ENCODE measurements at regions not wholly inside any gene's neighbourhood (a gene's known extent, or its start where the extent isn't known, plus 50 kb on each side); places are given as distances from the start of the nearest gene placed in this dataset.

DNA sequence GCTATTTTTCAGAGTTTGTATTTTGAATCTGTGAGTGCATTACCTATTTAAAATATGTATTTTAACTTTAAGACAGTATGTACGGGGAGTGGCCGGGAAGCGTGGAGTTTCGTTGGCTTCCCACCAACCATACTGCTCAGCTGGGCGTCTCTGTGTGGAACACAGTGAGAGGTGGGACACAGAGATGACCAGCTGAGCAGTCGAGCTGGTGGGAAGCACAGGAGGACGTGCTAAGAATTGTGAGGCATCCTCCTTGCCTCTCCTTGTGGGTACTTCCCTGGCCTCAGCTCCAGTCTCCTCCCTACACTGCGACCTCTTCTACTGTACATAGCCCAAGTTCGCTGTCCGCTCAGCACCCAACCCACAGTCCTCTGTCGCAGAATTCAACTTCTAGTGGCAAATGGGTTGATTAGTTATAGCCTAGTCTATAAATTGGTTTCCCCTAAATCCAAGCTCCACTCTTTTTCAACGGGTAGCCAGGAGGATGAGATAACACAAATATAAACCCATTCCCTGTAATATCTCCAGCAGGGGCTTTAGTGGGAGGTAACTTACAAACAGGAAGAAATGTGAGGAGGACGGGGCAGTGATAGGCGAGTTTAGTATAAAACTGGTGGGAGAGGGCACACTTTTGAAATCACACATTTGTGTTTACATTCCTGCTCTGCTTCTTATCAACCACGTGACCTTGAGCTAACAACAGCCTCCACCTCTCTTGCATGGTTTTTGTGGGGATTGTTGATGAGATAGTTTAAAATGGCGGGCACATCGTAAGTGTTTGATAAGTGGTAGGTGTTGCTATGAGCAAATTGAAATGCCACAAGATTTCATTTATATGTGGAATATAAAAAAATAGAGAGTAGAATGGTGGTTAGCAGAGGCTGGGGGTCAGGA, 211.9 kb upstream of the HS3ST3A1 start:
- TF ChIP-seq, protein P1, sequence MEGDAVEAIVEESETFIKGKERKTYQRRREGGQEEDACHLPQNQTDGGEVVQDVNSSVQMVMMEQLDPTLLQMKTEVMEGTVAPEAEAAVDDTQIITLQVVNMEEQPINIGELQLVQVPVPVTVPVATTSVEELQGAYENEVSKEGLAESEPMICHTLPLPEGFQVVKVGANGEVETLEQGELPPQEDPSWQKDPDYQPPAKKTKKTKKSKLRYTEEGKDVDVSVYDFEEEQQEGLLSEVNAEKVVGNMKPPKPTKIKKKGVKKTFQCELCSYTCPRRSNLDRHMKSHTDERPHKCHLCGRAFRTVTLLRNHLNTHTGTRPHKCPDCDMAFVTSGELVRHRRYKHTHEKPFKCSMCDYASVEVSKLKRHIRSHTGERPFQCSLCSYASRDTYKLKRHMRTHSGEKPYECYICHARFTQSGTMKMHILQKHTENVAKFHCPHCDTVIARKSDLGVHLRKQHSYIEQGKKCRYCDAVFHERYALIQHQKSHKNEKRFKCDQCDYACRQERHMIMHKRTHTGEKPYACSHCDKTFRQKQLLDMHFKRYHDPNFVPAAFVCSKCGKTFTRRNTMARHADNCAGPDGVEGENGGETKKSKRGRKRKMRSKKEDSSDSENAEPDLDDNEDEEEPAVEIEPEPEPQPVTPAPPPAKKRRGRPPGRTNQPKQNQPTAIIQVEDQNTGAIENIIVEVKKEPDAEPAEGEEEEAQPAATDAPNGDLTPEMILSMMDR (IDR thresholded peaks at IDR 0.05; ENCODE audit: low read length, missing control alignments) = no peak
- peak; percentile 3 for DNase-seq (ENCODE audit: low read depth)
- H3K4me3 ChIP-seq (replicated peaks; ENCODE audit: low read depth, low read length) = no peak overlapping the region

DNA sequence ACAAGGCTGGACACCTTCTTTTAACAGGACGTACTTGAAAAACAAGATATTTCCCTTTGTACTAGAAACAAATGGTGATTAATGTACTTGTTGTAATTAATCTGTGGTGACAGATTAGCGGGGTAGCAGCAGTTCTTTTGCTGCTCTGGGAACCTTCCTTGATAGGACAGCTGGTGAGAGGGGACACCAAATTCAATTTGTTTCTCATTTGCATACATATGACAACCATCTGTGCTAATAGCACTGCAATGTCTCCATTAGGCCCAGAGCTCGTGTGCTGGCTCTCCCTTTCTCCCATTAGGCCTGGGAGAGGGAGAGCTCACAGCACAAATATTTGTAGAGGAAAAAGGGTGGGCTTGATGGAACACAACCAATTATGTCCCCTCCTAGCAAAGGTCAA, 221.0 kb upstream of the HS3ST3A1 start:
- TF ChIP-seq, protein P1 (IDR thresholded peaks at IDR 0.05; ENCODE audit: low read length, missing control alignments) = no peak
- DNase-seq (ENCODE audit: low read depth) = no peak
- no peak overlapping the region for H3K4me3 ChIP-seq (replicated peaks; ENCODE audit: low read depth, low read length)

DNA sequence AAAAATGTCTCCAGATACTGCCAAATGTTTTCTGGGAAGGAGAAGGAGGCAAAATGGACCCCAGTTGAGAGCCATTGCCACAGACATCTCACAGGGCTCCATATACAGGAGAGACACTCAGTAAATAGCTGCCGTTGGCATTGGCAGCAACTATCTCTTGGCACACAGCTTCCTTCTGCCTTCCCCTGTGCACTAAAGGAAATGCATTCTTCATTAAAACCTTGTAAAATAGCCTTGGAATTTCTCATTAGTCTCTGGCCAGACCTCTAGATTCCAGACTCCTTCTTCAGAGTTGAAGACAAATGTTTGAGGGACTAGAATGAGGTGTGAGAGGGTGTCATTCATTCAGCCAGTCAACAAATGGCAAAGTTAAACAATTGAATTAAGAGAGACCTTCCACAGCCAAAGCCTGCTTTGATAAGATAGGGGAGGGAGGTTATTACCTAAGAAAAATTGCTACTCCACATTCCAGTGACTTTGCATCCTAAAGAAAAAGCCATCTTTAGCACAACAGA, 223.9 kb upstream of the HS3ST3A1 start:
- TF ChIP-seq, protein P1 (IDR thresholded peaks at IDR 0.05; ENCODE audit: low read length, missing control alignments) = no peak
- no peak overlapping the region for H3K4me3 ChIP-seq (replicated peaks; ENCODE audit: low read depth, low read length)
- no peak for DNase-seq (ENCODE audit: low read depth)

DNA sequence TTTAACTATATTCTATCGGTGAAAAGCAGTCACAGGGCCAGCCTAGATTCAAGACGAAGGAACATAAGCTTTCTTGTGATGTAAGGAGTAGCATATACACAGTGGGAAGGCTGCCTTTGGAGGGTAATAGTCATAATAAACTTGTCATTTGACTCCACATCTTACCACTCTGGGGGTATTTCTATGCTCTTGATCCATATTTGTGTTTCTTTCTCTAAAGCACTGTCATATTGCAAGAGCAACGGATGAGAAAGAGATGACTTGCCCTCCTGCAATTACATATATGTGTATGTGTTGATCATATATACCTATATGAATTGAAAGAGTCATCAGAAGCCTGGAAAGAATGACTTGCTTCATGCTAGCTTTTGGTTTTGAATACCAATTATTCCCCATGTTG, 225.4 kb upstream of the HS3ST3A1 start:
- TF ChIP-seq, protein P1 (IDR thresholded peaks at IDR 0.05; ENCODE audit: low read length, missing control alignments) = no peak
- H3K4me3 ChIP-seq (replicated peaks; ENCODE audit: low read depth, low read length) = no peak overlapping the region
- DNase-seq (ENCODE audit: low read depth) = no peak

DNA sequence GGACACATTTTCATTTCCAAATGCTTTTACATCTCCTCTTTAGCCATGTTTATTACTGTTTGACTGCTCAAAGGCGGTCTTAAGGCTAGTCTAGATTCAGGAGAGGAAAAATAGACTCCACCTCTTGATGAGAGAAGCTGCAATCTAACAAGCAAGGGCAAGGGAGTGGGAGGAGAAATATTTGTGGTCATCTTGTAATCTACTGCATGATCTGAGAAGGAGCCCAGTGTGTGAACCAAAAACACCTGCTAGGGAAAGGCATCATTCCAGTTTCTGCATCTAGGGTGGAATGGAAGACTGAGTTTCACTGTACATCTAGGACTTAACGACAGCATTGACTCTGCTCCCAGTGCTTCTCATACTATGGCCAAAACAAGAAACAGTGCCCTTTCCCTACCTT, 232.2 kb upstream of the HS3ST3A1 start:
- no peak overlapping the region for H3K4me3 ChIP-seq (replicated peaks; ENCODE audit: low read depth, low read length)
- TF ChIP-seq, protein P1 (IDR thresholded peaks at IDR 0.05; ENCODE audit: low read length, missing control alignments) = no peak
- DNase-seq (ENCODE audit: low read depth) = no peak

DNA sequence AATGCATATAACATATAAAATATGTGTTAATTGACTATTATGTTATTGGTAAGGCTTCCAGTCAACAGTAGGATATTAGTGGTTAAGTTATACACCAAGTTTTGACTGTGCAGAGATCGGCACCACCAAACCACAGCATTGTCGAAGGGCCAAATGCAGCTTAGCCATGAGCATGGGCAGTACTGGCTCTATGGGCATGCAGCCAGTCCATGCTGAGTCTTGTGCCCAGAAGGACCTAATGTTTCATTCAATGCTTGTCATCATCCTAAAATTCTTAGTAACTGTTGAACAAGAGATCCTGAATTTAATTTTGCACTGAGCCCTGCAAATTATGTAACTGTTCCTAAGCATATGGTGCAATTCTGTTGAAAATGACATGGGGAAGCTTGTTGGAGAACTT, 233.4 kb upstream of the HS3ST3A1 start:
- DNase-seq (ENCODE audit: low read depth) = no peak
- no peak overlapping the region for H3K4me3 ChIP-seq (replicated peaks; ENCODE audit: low read depth, low read length)
- TF ChIP-seq, protein P1 (IDR thresholded peaks at IDR 0.05; ENCODE audit: low read length, missing control alignments) = no peak
